KMS-11 (cell line): ENCODE measurements at regions not wholly inside any gene's neighbourhood (a gene's known extent, or its start where the extent isn't known, plus 50 kb on each side); places are given as distances from the start of the nearest gene placed in this dataset.

Experiments used
- H2AFZ ChIP-seq: fragments of 200-600 bp; sonication (generic); 2 replicates; pipeline ENCODE4 v1.6.1; 2016; ENCODE audit warnings: antibody characterized with exemption, mixed run types, low read depth
- H3K27ac ChIP-seq: fragments of 200-600 bp; sonication (generic); 2 replicates; pipeline ENCODE4 v1.6.1; 2016; ENCODE audit warnings: mild to moderate bottlenecking, mixed run types
- H3K27me3 ChIP-seq: fragments of 200-600 bp; sonication (generic); 2 replicates; pipeline ENCODE4 v1.6.1; 2017; ENCODE audit warnings: mild to moderate bottlenecking, low read depth, mixed run types, moderate library complexity; ENCODE audit not compliant: insufficient read depth
- H3K36me3 ChIP-seq: fragments of 200-600 bp; sonication (generic); 2 replicates; pipeline ENCODE4 v1.6.1; 2017; ENCODE audit warnings: mild to moderate bottlenecking, mixed run types; ENCODE audit not compliant: insufficient read depth
- H3K4me1 ChIP-seq: fragments of 200-600 bp; sonication (generic); 2 replicates; pipeline ENCODE4 v1.6.1; 2016; ENCODE audit warnings: mild to moderate bottlenecking, low read depth, mixed run types; ENCODE audit not compliant: poor library complexity, severe bottlenecking
- H3K4me2 ChIP-seq: fragments of 200-600 bp; sonication (generic); 2 replicates; pipeline ENCODE4 v1.7.0; 2016; ENCODE audit warnings: mild to moderate bottlenecking, mixed run types
- H3K4me3 ChIP-seq: fragments of 200-600 bp; sonication (generic); IDR thresholded peaks from 2 replicates; pipeline ENCODE4 v1.6.1; 2017; ENCODE audit warnings: low read depth, low read length, mixed read lengths; ENCODE audit not compliant: insufficient read depth
- H3K79me2 ChIP-seq: fragments of 200-600 bp; sonication (generic); 2 replicates; pipeline ENCODE4 v1.6.1; 2016; ENCODE audit warnings: low read depth, mixed run types; ENCODE audit not compliant: insufficient read depth
- H3K9ac ChIP-seq: fragments of 200-600 bp; sonication (generic); 2 replicates; pipeline ENCODE4 v1.6.1; 2016; ENCODE audit warnings: mild to moderate bottlenecking, mixed run types
- H4K20me1 ChIP-seq: fragments of 200-600 bp; sonication (generic); 2 replicates; pipeline ENCODE4 v1.6.1; 2016; ENCODE audit warnings: mild to moderate bottlenecking, mixed run types; ENCODE audit not compliant: insufficient read depth
- CTCF ChIP-seq: fragments of 200-600 bp; sonication (generic); conservative IDR thresholded peaks from 2 replicates; pipeline ENCODE4 v1.6.1; 2017; ENCODE audit warnings: low read depth, mild to moderate bottlenecking, antibody characterized with exemption, low read length, moderate library complexity, mixed read lengths

GRCh38 chr2:62559582-62559981 lies 53.6 kb upstream of the TMEM17 start:
- H3K79me2 ChIP-seq, result no peaks in the 10 kb centered on the region
- no peak overlapping the region for H3K4me2 ChIP-seq
- TF ChIP-seq CTCF, result no peak
- H2AFZ ChIP-seq, result no peak overlapping the region
- no peaks in the 10 kb centered on the region for H3K36me3 ChIP-seq
- no peaks in the 10 kb centered on the region for H3K27me3 ChIP-seq
- H3K9ac ChIP-seq, result no peak overlapping the region
- H3K27ac ChIP-seq, result no peak overlapping the region
- H3K4me3 ChIP-seq, result no peak overlapping the region
- no peaks in the 10 kb centered on the region for H4K20me1 ChIP-seq
- no peaks in the 10 kb centered on the region for H3K4me1 ChIP-seq

DNA sequence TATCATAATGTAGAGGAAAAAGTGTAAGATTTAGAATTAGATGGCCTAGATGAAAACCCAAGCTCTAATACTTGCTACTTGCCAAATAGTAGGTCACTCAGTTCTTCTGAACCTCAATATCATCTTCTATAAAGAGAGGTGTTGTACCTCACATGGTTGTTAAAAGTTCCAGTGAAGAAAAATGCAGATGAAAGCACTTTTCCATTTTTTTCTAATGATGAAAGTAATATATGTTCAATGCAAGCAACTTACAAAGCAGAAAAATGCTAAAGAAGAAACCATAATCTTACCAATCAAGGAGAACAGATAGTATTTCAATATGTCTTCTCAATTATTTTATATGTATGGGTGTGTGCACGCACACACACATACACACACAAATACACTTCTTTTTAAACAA lies 52.7 kb upstream of the TMEM17 start:
- Histone ChIP-seq H3K27me3 (no peaks in the 10 kb centered on the region), H3K27ac (no peak overlapping the region), H3K79me2 (no peaks in the 10 kb centered on the region), H3K4me1 (no peaks in the 10 kb centered on the region), H3K9ac (no peak overlapping the region), H4K20me1 (no peaks in the 10 kb centered on the region), H3K36me3 (no peaks in the 10 kb centered on the region), H3K4me2 (no peak overlapping the region), H2AFZ (no peak overlapping the region), H3K4me3 (no peak overlapping the region)
- no peak for TF ChIP-seq CTCF

DNA sequence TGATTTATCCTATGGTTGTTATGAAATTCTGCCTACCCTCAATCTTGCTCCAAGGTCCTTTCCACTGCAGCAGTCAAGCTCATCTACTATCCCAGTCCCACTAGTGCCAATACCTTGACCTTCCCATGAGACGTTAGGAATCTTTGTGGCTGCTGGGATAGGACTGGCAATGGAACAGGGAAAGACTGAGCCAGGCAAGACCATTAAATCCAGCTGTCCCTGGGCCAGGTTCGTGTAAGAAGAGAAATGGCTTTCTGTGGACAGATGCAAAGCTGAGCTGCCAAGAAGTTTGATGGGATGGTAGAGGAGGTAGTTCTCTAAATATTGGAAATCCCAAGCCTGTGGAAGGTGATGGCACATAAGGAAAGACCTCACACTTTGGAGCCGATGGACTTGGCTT lies 50.1 kb upstream of the TMEM17 start:
- Histone ChIP-seq H3K79me2 (no peaks in the 10 kb centered on the region), H3K36me3 (no peaks in the 10 kb centered on the region)

More for the DNA sequence above, 50.1 kb upstream of the TMEM17 start:
- H3K4me1 ChIP-seq, result no peaks in the 10 kb centered on the region
- H4K20me1 ChIP-seq, result no peaks in the 10 kb centered on the region
- no peaks in the 10 kb centered on the region for H3K27me3 ChIP-seq
- TF ChIP-seq CTCF, result no peak
- no peak overlapping the region for H3K4me3 ChIP-seq
- H3K27ac ChIP-seq, result no peak overlapping the region
- H3K4me2 ChIP-seq, result no peak overlapping the region
- no peak overlapping the region for H3K9ac ChIP-seq
- no peak overlapping the region for H2AFZ ChIP-seq
